C1 segment of cervical spinal cord (tissue), 14 donors: ENCODE measurements at regions not wholly inside any gene's neighbourhood (a gene's known extent, or its start where the extent isn't known, plus 50 kb on each side); places are given as distances from the start of the nearest gene placed in this dataset.
A peak's percentile ranks its signal among the peaks of the same experiment; 100 is the strongest.

Experiments
- DNase-seq, 14 donors: peaks; one replicate each; lab custom pipeline; 2025; lab: John Stamatoyannopoulos, UW

- no peak for DNase-seq
These were observed 1740.3 kb downstream of the STIM2 start for GRCh38 chr4:28600958-28601357.

- DNase-seq = no peak
These were observed 1761.0 kb downstream of the STIM2 start for GRCh38 chr4:28621591-28621990.

DNA sequence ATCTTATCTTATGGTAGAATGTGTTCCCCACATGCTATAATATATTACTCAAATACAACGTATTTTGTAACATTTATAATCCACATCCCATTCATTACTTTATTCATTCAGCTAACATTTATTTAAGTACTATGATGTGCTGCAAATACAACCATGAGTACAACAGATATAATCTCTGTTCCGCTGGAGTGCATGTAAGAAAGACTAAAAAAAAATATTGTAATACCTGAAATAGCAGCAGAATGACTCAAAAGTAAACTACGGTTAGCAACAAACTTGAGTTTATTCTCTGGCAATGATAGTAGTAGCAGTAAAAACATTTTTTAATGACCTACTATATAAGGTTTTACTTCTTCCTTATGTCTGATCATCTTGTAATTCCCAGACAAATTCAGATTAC is 1776.3 kb downstream of the STIM2 start:
- no peak for DNase-seq

DNA sequence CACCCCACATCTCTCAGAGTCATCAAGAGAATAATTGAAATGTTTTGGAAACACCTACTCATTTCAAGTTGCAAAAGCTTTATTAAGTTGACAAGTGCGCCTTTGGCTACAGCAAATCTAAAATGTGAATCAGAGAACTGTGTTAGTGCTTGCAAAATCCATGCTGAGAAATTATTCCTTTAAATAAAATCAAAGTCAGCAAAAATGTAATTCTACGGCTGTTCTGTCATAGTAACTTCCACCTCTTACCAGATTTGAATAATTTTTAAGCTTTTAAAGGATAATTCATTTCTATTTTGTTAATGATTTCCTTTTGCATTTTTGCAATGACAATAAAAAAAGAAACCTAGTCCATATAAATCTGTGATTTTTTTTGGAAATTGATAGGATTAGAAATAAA is 1779.1 kb downstream of the STIM2 start:
- no peak for DNase-seq

DNA sequence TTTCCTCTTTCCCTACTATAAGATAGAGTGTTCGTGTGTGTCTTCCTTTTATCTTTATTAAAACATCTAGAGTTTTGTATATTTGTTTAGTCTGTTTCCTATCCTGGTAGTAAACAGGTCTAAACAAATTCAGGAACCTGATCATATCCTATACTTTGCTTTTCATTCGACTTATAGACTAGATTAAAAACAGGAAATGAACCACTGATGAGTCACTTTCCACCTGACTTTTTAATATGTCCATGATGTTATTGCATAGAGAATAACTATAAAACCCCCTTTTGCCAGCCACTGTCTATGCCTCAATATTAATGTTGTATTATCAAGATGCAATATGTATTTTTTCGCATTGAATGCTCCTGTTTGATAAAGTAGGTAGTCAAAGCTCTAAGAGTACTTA is 1794.0 kb downstream of the STIM2 start:
- DNase-seq = no peak

DNA sequence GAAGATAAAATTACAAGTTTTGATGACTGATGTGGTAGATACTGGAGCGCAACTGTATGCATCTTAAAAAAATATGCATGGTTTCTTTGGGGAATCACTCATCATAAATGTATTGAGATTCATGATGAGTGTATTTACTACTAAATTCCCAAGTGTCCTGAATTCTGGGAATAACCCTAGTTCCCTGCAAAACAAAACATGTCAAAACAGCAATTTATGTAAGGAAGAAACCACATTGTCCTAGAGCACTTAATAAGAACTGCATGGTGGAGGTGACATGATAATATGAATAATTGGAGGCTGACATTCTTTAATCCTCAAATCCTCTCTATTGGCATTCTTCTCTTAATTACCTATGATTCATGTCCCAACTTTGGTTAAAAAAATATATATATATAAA is 1804.7 kb downstream of the STIM2 start:
- DNase-seq = no peak

- no peak for DNase-seq
These were observed 1814.9 kb downstream of the STIM2 start for GRCh38 chr4:28675582-28675981.

DNA sequence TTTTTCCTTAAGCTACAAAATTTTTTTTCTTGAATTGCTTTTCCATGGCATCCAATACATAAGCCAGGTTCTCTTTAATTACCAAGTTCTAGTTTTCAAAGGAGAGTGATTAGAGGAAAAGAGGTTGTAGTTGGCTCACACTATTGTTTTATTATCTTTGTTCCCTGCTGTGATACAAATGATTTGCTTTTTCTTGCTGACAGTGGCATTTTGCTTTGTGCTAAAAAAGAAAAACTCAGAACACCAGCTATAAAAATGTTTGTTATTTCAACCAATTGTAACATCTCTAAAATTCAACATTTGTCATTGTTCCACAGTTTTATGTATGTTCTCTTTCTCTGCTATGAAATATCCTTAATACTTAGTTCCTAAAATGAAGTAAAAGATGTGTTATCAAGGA is 1817.2 kb downstream of the STIM2 start:
- DNase-seq = no peak

GRCh38 chr4:28682847-28683246 is 1822.2 kb downstream of the STIM2 start:
- DNase-seq = no peak

DNA sequence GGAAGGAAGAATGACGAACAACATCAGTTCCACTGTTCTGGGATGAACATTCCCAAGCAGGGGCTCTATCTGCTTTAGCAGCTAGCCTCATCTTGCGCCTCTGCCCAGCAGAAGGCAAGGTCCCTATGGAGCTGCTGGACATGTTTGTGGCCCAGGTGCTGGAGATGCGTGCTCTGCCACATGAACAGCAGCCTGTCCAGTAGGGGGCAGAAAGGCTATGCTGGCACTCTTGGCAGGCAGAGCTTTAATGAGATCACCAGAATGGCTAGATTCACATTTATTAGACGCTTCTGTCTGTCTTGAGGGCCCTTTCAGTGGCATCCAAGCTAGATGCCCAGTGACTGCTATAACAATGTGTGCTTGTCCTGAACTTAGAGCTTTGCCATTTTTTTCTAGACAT is 1826.0 kb downstream of the STIM2 start:
- peak in 9 of 14 donors; percentile 1 to 19 (median 9) for DNase-seq

DNA sequence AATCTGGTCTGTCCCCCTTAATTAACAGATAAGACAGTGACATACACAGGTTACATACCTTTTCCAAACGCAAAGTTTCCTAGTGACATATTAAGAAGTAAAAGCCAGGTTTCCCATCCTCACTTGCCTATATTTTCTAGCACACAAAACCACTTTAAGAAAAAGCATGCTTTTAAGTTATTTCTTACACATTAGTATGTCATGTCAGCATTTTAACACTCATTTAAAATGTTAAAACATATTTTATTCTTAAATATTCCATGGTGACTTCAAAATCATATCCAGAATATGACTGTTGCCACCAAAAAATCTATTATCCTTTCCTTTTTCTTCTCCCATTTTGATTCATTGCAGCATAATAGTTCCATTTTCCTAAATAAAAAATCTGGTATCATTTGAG is 1830.2 kb downstream of the STIM2 start:
- no peak for DNase-seq

DNA sequence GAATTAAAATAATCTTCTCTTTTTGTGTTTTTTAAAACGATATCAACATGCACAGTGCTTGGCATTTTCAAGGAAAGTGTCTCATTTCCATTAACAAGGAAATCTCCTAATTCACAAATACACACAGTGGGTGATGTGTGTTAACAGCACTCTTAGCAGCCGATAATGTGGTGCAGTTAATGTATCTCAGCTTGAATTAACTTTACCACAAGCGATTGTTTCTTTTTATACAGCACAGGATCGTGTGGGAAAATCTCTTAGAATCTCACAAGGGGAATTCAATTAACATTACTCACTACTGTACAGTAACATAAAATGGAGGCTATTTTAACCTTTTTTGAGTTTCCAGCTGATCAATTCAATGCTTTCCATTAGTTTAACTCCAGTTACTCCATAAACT is 1841.9 kb downstream of the STIM2 start:
- no peak for DNase-seq

GRCh38 chr4:28709891-28710290 is 1849.2 kb downstream of the STIM2 start:
- DNase-seq = no peak

GRCh38 chr4:28723371-28723770 is 1862.7 kb downstream of the STIM2 start:
- no peak for DNase-seq

GRCh38 chr4:28724239-28724638 is 1863.6 kb downstream of the STIM2 start:
- DNase-seq = no peak

- no peak for DNase-seq
These were observed 1869.7 kb downstream of the STIM2 start for GRCh38 chr4:28730304-28730703.

DNA sequence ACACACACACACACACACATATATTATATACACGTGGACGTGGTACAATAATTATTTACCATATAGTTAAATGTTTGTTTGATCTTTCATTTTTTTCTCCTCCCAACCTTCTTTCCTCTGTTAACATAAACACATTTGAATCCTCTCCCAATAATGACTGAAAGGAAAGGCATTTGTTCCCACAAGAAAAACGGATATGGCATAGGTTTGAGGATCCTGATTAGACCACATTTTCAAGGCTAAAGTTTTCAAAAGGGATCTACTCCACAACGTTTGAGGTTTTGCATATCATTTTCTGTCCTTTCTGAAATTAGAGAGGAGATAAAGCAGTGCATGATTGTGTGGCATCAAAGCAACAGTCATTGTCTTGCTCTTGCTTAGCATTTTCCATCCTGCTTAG is 1883.4 kb downstream of the STIM2 start:
- no peak for DNase-seq

DNA sequence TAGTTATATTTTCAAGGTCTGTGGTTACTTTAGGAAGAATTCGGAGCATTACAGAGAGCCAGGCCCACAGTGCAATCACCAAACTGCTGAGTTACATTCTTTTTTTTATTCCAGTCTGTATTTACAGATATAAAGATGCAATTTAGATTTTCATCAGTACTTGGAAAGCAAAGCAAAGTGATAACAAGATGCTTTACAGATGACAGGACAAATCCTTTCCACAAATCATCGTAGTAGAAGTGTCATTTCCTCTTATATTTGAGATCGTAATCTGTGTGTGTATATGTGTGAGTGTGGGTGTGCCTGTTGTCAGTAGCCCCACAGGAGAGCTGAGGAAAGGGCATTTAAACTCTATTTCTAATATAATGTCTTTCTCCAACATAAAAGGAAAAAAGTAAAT is 1893.7 kb downstream of the STIM2 start:
- DNase-seq = no peak

DNA sequence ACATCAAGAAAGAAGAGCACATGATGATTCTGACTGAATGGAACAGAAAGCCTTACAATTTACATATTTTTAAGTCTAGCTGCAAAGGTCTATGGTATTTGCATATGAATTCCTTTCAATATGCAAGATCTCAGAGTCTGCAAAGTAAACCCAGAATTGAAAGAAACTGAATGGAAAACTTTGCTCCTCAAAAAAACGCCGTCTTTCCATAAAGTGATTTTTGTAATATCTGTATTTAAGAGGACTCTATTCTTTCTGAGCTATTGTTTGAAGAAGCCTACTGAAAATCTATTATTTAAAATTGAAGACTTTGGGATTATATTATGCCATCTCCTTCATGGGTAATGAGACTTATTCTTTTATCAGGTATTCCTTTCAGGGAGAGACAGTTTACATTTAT is 1894.4 kb downstream of the STIM2 start:
- no peak for DNase-seq

- DNase-seq = no peak
These were observed 1898.4 kb downstream of the STIM2 start for GRCh38 chr4:28759064-28759463.

DNA sequence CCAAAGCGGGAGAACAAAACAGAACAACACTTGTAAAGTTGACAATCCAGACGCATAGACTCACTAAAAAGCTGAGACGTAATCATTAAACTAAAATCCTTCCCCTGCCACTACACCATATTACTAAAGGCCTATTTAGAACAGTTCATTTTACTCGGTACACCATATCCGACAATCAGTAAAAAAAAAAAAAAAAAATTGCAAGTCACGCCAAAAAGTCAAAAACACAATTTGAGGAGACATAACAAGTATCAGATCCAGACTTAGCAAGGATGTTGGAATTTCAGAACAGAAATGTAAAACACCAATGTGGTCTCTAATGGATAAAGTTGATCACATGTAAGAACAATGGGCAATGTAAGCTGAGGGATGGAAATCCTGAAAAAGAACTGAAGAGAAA is 1899.4 kb downstream of the STIM2 start:
- no peak for DNase-seq

DNA sequence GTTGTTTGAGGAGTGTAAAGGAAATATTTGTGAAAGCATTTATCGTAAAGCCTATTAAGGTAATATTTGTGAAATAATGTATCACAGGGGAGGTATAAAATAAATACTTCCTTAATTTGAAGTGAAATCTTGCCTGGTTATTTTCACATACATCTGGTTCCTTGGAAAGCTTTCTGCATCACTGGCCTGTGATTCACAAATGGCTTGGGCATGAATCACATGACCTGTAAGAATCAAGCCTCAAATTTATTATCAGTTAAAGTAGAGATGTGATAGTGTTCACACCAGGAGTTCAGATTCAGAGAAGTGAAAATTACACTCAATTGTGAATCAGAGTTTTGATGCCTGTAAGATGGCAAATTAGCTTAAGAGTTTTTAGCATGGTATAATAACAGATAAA is 1911.4 kb downstream of the STIM2 start:
- no peak for DNase-seq

GRCh38 chr4:28772788-28773187 is 1912.1 kb downstream of the STIM2 start:
- DNase-seq = no peak

DNA sequence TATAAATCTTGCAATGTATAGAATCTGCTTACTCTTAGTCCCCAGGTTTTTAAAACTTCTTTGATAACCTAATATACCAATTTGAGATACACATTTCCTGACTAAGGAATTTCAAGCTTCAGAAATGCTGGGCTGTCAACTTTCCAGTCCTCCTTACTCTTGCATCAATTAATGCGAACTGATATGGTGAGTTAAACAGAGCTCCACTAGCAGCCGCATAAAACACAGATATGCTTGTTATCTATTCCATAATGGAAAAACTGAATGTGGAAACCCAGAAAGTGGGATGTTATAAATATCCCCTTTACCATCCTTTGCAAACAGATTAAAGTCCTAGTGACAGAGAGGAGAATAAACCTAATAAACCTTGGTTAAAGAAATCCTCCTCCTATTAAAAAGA is 1913.7 kb downstream of the STIM2 start:
- no peak for DNase-seq

DNA sequence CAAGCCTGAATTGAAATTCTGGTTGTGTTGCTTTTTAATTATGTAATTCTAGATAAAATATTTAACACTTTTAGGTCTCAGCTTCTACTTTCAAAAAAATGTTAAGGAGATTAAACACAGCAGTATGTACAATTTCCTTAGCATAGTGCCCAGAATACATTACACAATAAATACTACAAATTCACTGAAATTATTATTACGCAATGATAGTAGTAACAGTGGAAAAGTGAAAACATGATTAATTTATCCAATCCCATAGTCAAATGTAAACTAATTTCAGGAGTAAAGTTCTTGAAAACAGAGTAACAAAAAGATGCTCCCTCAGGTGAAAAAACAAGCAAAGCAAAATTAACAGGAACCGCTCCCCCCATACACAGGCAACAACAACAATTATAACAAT is 1915.4 kb downstream of the STIM2 start:
- no peak for DNase-seq
